ENCODE measurements at regions not wholly inside any gene's neighbourhood (a gene's known extent, or its start where the extent isn't known, plus 50 kb on each side); places are given as distances from the start of the nearest gene placed in this dataset.

- FAIRE-seq = no peak
- H3K79me1 ChIP-seq (ENCODE audit: low read depth, low read length) = no peaks in the 10 kb centered on the region
- no peak overlapping the region for H3K56ac ChIP-seq (replicated peaks; ENCODE audit: insufficient read length, low read depth, low read length)
- no peak for DNase-seq (ENCODE audit: low read depth in 1 of 2, low spot score in 2 of 2)
- H2BK20ac ChIP-seq (ENCODE audit: low read length) = no peak overlapping the region
- no peaks in the 10 kb centered on the region for H3K27me3 ChIP-seq (replicated peaks in 1 of 4; ENCODE audit: control insufficient read depth in 3 of 4, extremely low read depth in 1 of 4, insufficient read depth in 3 of 4, low read length in 3 of 4)
- no peak overlapping the region for H3K23ac ChIP-seq (ENCODE audit: insufficient read length)
- H2BK12ac ChIP-seq (ENCODE audit: low read depth, low read length) = no peak overlapping the region
- POLR2A ChIA-PET (ENCODE audit: partially characterized antibody) = no interaction called here
- no peak overlapping the region for H3K4me2 ChIP-seq (ENCODE audit: insufficient read depth in 1 of 2, low read depth in 2 of 2, low read length in 2 of 2)
- H4K5ac ChIP-seq (ENCODE audit: insufficient read length, low read depth, low read length) = no peak overlapping the region
- CTCF ChIA-PET (ENCODE audit: partially characterized antibody) = no interaction called here
- no peak overlapping the region for H3K4me3 ChIP-seq (ENCODE audit: extremely low read depth in 1 of 4, insufficient read depth in 2 of 4, low read depth in 3 of 4, low read length in 4 of 4)
- H3K14ac ChIP-seq (ENCODE audit: insufficient read length) = no peak overlapping the region
- no peak overlapping the region for H2BK5ac ChIP-seq (ENCODE audit: low read depth, low read length)
- H4K91ac ChIP-seq (replicated peaks; ENCODE audit: insufficient read length, low read length) = no peak overlapping the region
- no peak overlapping the region for H2BK120ac ChIP-seq (replicated peaks; ENCODE audit: low read depth, low read length)
- H3K79me2 ChIP-seq (ENCODE audit: control insufficient read depth in 1 of 2, insufficient read depth in 2 of 2, low read length in 2 of 2) = no peaks in the 10 kb centered on the region
- no peak overlapping the region for H3K18ac ChIP-seq (ENCODE audit: extremely low read depth, low read length)
- no peaks in the 10 kb centered on the region for H3K4me1 ChIP-seq (replicated peaks in 1 of 4; ENCODE audit: control insufficient read depth in 3 of 4, insufficient read depth in 4 of 4, low read length in 3 of 4)
- no peaks in the 10 kb centered on the region; a peak in 1 of 8 replicates for H3K36me3 ChIP-seq (ENCODE audit: control insufficient read depth in 2 of 4, insufficient read depth in 4 of 4, low read length in 3 of 4)
- no peak overlapping the region for H2BK15ac ChIP-seq (ENCODE audit: low read length)
- no peak overlapping the region for H3K9ac ChIP-seq (replicated peaks in 1 of 4; ENCODE audit: extremely low read depth in 1 of 4, low read depth in 3 of 4, low read length in 3 of 4)
- no peak overlapping the region for H4K8ac ChIP-seq (ENCODE audit: extremely low read depth, insufficient read depth, low read length)
- no peak overlapping the region for H2AFZ ChIP-seq (ENCODE audit: low read length)
- H3K4ac ChIP-seq (replicated peaks; ENCODE audit: insufficient read length, low read depth, low read length) = no peak overlapping the region
- H4K20me1 ChIP-seq (replicated peaks in 1 of 2; ENCODE audit: control insufficient read depth in 1 of 2, insufficient read depth in 2 of 2, low read length in 2 of 2) = no peaks in the 10 kb centered on the region
- no peak overlapping the region for H3K27ac ChIP-seq (ENCODE audit: low read depth, low read length)
- H3K23me2 ChIP-seq (ENCODE audit: low read depth, low read length) = no peaks in the 10 kb centered on the region
- H3K9me3 ChIP-seq (ENCODE audit: insufficient read depth in 2 of 2, low read depth in 1 of 2, low read length in 1 of 2) = no peaks in the 10 kb centered on the region
- no peak overlapping the region for H2AK5ac ChIP-seq (ENCODE audit: low read depth, low read length)
- TF ChIP-seq HDAC6 (IDR thresholded peaks at IDR 0.05; ENCODE audit: low read depth, low read length) = no peak
- no peak for TF ChIP-seq RNF2 (IDR thresholded peaks at IDR 0.05; ENCODE audit: borderline replicate concordance, low read depth, low read length, missing control alignments, poor library complexity, severe bottlenecking)
- TF ChIP-seq POLR2AphosphoS5 (IDR thresholded peaks at IDR 0.05; ENCODE audit: low read depth, low read length) = no peak
- no peak for TF ChIP-seq POLR2A (IDR thresholded peaks at IDR 0.05; ENCODE audit: control extremely low read depth in 1 of 2, low read depth in 2 of 2, low read length in 2 of 2)
Measured at GRCh38 chr21:25467896-25468295, 139.4 kb downstream of the MRPL39 start.
